SK-N-MC (cell line): ENCODE measurements at regions not wholly inside any gene's neighbourhood (a gene's known extent, or its start where the extent isn't known, plus 50 kb on each side); places are given as distances from the start of the nearest gene placed in this dataset.

Experiments used
- DNase-seq: peaks from one replicate; pipeline ENCODE4 v3.0.0-alpha.2; 2011; ENCODE audit warnings: low read depth, low spot score
- H3K27ac ChIP-seq: fragments of 200-600 bp; sonication (generic); 2 replicates; pipeline ENCODE4 v1.5.1; 2016; ENCODE audit warnings: mixed run types
- H3K36me3 ChIP-seq: fragments of 200-600 bp; sonication (generic); 2 replicates; pipeline ENCODE4 v1.6.1; 2017; ENCODE audit warnings: antibody characterized with exemption, low read length, mixed read lengths; ENCODE audit not compliant: insufficient read depth
- H3K4me3 ChIP-seq: fragments of 200-600 bp; sonication (generic); 2 replicates; pipeline ENCODE4 v1.5.1; 2016
- H3K9ac ChIP-seq: fragments of 200-600 bp; sonication (generic); 2 replicates; pipeline ENCODE4 v1.8.0; 2017; ENCODE audit warnings: mixed run types, mixed read lengths; ENCODE audit not compliant: insufficient read length
- H3K9me3 ChIP-seq: fragments of 200-600 bp; sonication (generic); 2 replicates; pipeline ENCODE4 v1.6.1; 2017; ENCODE audit warnings: low read depth, mild to moderate bottlenecking, antibody characterized with exemption, low read length, moderate library complexity, mixed read lengths
- EZH2 ChIP-seq: fragments of 200-600 bp; sonication (generic); IDR thresholded peaks from one replicate; pipeline ENCODE4 v1.6.1; 2017; ENCODE audit warnings: antibody characterized with exemption
- FOXP2 ChIP-seq: optimal IDR thresholded peaks from 2 replicates; pipeline ENCODE3; 2011; ENCODE audit warnings: mild to moderate bottlenecking, moderate library complexity; ENCODE audit not compliant: insufficient read depth; ENCODE audit errors: extremely low read length, control extremely low read depth
- POLR2AphosphoS5 ChIP-seq: IDR thresholded peaks from 2 replicates; pipeline ENCODE4 v1.6.1; 2012; ENCODE audit warnings: mild to moderate bottlenecking, low read depth, low read length, borderline replicate concordance

DNA sequence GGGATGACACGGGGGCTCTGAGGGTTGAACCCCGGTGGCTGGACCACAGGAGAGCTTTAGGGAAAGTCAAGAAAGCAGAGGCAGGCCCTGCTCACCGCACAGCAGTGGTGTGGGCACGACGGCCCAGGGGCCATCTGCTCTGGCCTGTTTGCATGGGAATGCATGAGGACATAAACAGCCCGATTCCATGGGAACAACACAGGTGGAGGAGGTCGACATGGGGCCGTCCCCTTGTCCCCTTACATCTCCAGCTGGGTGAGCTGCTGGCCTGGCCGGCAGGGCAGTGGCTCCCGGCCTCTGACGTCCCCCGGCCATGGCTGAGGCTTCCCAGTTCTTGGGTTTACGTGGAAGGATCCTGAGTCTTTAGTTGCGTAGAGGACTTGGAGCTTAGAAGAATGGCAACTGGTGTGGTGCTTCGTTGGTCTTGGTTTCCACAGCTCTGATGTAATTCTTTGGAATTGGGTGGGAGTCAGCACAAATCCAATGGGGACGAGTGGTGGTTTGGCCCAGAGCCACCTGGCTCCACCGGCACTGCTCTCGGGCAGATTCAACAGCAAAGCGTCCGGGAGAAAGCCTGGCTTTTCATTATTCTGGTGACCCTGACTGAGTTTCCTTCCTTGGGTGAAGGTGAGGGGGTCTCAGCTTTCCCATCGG, 98.3 kb upstream of the HDAC4 start:
- Histone ChIP-seq H3K36me3 (no peaks in the 10 kb centered on the region), H3K27ac (no peak overlapping the region), H3K9me3 (no peaks in the 10 kb centered on the region), H3K9ac (no peak overlapping the region), H3K4me3 (no peak overlapping the region)
- TF ChIP-seq FOXP2 = no peak
- TF ChIP-seq EZH2 = no peak
- no peak for TF ChIP-seq POLR2AphosphoS5
- no peak for DNase-seq

GRCh38 chr2:239498576-239498975, 97.8 kb upstream of the HDAC4 start:
- TF ChIP-seq EZH2 (no peak), POLR2AphosphoS5 (no peak), FOXP2 (no peak)
- Histone ChIP-seq H3K36me3 (no peaks in the 10 kb centered on the region), H3K9me3 (no peaks in the 10 kb centered on the region), H3K9ac (no peak overlapping the region), H3K4me3 (no peak overlapping the region), H3K27ac (no peak overlapping the region)
- DNase-seq = no peak

DNA sequence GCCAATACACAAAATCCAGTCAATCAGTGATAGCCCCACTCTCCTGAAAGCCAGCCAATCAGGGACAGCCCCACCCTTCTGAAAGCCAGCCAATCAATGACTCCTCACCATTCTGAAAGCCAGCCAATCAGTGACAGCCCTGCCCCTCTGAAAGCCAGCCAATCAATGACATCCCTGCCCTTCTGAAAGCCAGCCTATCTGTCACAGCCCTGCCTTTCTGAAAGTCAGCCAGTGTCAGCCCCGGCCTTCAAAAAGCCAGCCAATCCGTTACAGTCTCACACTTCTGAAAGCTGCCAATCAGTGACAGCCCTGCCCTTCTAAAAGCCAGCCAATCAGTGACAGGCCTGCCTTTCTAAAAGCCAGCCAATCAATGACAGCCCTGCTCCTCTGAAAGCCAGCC, 95.9 kb upstream of the HDAC4 start:
- no peak overlapping the region for H3K4me3 ChIP-seq
- no peak for TF ChIP-seq POLR2AphosphoS5
- no peak for TF ChIP-seq EZH2
- no peak for TF ChIP-seq FOXP2
- no peaks in the 10 kb centered on the region for H3K36me3 ChIP-seq
- H3K27ac ChIP-seq = no peak overlapping the region
- H3K9me3 ChIP-seq = no peaks in the 10 kb centered on the region
- H3K9ac ChIP-seq = no peak overlapping the region
- no peak for DNase-seq

DNA sequence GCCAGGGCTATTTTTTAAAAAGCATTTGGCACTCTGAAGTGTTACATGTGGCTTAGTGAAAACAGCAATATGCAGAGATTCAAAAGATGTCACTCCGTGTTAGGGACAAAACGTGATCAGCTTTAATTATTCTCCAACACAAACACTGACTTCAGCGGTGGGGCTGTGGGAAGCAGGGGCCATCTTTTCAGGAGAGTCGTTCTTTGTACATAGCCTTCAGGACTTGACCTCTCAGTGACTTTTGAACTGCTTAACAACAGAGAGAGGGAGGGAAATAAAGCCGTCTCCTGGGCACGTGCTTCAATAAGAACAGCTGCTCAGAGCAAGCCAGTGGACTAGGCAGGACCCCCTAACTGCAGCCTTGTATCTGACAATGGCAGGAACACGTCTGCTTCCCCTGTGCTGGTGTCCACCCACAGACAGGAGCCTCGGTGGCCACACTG, 95.0 kb upstream of the HDAC4 start:
- Histone ChIP-seq H3K4me3 (no peak overlapping the region), H3K9me3 (no peaks in the 10 kb centered on the region), H3K27ac (no peak overlapping the region), H3K9ac (no peak overlapping the region), H3K36me3 (no peaks in the 10 kb centered on the region)
- TF ChIP-seq POLR2AphosphoS5 (no peak), FOXP2 (no peak), EZH2 (no peak)
- DNase-seq = no peak

GRCh38 chr2:239495175-239495574, 94.4 kb upstream of the HDAC4 start:
- Histone ChIP-seq H3K36me3 (no peaks in the 10 kb centered on the region), H3K27ac (no peak overlapping the region), H3K9ac (no peak overlapping the region), H3K9me3 (no peaks in the 10 kb centered on the region), H3K4me3 (no peak overlapping the region)
- no peak for TF ChIP-seq FOXP2
- no peak for TF ChIP-seq EZH2
- TF ChIP-seq POLR2AphosphoS5 = no peak
- DNase-seq = no peak

- Histone ChIP-seq H3K27ac (no peak overlapping the region), H3K4me3 (no peak overlapping the region), H3K9ac (no peak overlapping the region), H3K9me3 (no peaks in the 10 kb centered on the region), H3K36me3 (no peaks in the 10 kb centered on the region)
- TF ChIP-seq EZH2 (no peak), POLR2AphosphoS5 (no peak), FOXP2 (no peak)
- DNase-seq = no peak
These were observed 93.8 kb upstream of the HDAC4 start for GRCh38 chr2:239494578-239494977.

DNA sequence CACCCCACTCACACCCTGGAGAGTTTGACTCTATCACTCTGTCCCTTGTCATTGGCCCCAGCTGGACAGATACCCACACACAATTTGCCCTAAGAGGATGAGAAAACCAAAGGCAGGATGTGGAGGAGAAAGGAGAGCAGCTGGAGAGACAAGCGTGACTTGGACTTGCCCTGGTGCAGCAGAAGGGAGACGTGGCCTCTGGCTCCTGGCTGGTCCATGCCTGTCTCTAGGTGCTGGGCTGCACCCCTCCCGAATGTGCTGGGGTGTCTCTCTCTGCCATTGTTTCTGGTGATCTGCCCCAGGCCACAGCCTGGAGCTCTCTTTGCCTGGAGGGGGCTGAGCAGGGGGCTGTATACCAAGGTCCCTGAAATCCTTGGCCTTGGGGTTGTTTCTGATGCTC, 88.7 kb upstream of the HDAC4 start:
- no peak overlapping the region for H3K9ac ChIP-seq
- H3K9me3 ChIP-seq = no peaks in the 10 kb centered on the region
- no peak overlapping the region for H3K4me3 ChIP-seq
- TF ChIP-seq POLR2AphosphoS5 = no peak
- TF ChIP-seq FOXP2 = no peak
- TF ChIP-seq EZH2 = no peak
- H3K27ac ChIP-seq = no peak overlapping the region
- no peak for DNase-seq
- no peaks in the 10 kb centered on the region for H3K36me3 ChIP-seq

GRCh38 chr2:239488125-239488524, 87.3 kb upstream of the HDAC4 start:
- H3K27ac ChIP-seq = no peak overlapping the region
- H3K36me3 ChIP-seq = no peaks in the 10 kb centered on the region
- TF ChIP-seq POLR2AphosphoS5 = no peak
- TF ChIP-seq FOXP2 = no peak
- TF ChIP-seq EZH2 = no peak
- DNase-seq = no peak
- H3K9me3 ChIP-seq = no peaks in the 10 kb centered on the region
- H3K9ac ChIP-seq = no peak overlapping the region
- no peak overlapping the region for H3K4me3 ChIP-seq

- H3K4me3 ChIP-seq = no peak overlapping the region
- no peaks in the 10 kb centered on the region for H3K36me3 ChIP-seq
- H3K9me3 ChIP-seq = no peaks in the 10 kb centered on the region
- no peak for DNase-seq
- no peak for TF ChIP-seq POLR2AphosphoS5
- TF ChIP-seq EZH2 = no peak
- no peak for TF ChIP-seq FOXP2
- H3K27ac ChIP-seq = no peak overlapping the region
- no peak overlapping the region for H3K9ac ChIP-seq
These were observed 86.5 kb upstream of the HDAC4 start for GRCh38 chr2:239487272-239487671.
